NCI-H2227 (cell line): ENCODE measurements at regions not wholly inside any gene's neighbourhood (a gene's known extent, or its start where the extent isn't known, plus 50 kb on each side); places are given as distances from the start of the nearest gene placed in this dataset.
"Not testable (repeated sequence)": the region's sequence is repeated elsewhere in the genome, so short reads cannot be mapped to it uniquely, and the experiment has no call there.

Experiments
- DNase-seq: peaks from one replicate; lab custom pipeline; 2025; ENCODE audit not compliant: unreplicated experiment; lab: John Stamatoyannopoulos, UW

DNA sequence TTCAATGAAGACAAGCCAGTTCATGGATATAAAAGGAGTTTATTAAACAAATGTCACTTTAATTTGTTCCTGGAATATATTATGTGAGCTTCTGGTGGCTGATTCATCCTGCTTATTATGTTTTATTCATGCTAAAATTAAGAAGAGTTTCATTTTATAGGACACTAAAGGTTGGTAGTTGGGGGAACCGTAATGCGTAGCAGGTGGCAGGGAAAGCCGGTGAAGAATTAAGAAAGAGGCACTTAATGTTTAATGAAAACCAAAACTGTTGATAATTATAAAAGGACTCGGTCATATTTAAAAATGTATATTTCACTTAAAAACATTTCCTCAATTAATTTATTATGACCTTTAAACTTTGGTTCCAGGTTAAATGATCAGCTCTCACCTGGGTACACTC, 94.3 kb downstream of the XKR3 start:
- DNase-seq: not testable (repeated sequence)

DNA sequence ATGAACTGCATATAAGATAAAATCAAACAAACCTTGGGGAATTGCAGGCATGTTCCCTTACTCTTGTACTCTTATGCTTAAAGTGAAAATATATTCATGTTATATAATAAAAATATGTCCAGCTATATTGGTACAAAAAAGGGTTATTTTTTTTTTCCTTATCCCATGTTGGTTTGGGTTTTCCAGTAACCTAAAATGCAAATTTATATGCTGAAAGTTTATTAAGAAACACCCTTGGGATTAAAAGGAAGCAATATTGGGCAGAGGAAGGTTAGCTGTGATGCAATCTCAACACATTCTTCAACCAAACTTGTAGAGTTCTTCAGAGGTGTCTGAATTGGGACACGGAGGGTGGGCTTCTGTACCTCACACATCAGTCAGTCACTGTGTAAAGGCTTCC, 97.7 kb downstream of the XKR3 start:
- not testable (repeated sequence) for DNase-seq

DNA sequence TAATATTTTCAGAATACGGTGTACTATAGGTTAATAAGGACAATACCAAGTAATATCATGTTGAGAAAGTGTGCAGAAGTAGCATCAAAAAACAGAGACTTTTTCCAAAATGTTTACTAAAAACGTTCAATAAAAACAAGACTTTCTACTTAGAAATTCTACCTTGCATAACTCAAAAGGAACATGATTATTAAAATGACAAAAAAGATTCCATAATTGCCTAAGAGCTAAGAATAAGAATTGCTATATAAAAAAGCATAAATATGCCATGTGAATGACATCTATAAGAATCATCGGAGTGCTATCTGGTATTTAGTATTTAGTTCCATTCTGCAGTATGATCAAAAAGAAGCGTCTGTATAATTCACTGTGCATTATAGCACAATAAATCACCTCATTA, 102.0 kb downstream of the XKR3 start:
- DNase-seq: not testable (repeated sequence)

DNA sequence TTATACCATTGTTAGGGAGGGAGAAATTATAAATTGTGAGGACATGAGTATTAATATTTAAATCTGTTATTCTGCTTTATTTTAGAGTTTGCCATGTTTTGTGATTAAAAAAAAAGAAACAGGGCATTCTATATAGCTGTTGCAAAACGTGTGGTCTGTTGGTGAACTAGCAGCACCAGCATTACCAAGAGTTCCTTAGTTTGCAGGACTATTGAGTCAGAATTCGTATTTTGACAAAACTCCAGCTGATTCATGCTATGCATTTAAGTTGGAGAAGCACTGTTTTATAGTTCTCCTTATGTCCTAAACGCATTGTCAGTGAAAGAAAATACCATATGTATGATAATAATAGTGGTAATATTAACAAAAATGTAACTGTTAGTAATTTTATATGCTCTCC, 102.6 kb downstream of the XKR3 start:
- DNase-seq: not testable (repeated sequence)

DNA sequence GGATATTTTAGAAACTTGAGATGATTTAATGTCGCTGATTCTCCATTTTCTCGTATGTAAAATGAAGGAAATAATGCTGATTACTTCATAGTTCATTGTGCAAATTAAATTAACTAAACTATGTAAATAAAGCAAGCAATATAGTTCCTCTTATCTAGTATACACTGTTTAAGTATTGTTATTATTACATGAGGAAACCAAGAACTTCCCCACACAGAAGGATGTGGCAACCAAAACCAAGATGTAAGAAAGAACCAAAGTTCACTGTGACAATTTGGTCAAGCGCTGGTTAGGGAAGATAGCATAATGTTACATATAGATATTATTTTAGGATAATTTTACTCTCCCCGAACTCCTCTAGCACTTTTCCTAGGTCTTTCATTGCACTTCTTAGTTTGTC, 103.2 kb downstream of the XKR3 start:
- no peak for DNase-seq

DNA sequence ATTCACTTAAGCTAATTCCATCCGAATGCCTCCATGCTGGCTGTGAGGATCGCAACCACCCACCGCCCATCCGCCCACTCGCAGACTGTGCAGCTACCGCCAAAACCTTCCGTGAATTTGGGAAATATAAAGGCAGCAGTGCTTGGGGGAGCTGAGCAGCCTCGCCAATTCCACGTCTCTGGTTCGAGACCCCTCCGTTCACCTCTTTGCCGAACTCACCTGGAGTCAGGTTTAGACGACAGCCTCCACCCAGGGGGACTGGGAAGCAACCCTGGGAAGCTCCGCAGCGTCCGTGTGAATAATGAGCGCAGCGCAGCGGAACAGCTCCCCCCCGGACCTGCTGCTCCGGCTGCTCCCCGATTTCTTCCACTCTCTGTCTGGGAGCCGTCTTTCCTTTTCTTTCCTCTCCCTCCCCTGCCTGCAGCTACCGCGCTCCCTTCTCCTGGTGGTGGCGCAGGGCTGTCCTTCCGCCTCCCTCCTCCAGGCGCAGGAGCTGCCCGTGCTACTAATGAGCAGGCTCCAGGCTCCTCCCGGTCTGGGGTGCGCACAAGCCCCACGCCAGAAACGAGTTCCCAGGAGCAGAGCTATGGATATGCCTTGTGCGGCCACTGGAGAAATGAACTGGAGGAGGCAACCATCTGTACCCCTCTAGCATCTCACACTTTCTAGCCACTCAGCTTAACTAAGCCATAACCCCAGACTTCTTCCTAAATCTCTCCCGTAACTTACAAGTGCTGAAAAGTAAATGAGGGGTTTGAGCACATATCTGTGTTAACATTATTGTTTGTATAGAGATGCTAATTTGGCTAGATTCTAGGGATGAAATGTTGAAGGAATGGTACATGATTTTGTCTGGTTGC, 107.3 kb downstream of the XKR3 start:
- DNase-seq: peak; percentile 3

DNA sequence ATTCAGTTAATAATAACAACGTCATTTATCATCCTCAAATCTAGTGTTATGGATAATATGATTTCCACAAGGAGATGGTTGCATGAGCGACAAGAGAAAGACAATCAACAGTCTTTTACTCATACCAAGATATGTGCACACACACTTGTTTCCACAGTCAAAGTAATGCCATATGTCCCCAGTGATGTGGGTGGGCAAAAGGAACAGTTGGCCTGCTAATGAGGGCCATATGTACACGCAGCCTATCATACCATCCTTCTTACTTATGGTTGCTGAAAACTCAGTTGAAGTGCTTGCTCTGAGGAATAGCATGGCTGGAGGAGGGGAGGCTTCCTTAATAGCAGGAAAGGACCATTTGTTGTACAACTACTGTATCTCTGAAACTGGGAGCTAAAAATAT, 110.6 kb downstream of the XKR3 start:
- not testable (repeated sequence) for DNase-seq

DNA sequence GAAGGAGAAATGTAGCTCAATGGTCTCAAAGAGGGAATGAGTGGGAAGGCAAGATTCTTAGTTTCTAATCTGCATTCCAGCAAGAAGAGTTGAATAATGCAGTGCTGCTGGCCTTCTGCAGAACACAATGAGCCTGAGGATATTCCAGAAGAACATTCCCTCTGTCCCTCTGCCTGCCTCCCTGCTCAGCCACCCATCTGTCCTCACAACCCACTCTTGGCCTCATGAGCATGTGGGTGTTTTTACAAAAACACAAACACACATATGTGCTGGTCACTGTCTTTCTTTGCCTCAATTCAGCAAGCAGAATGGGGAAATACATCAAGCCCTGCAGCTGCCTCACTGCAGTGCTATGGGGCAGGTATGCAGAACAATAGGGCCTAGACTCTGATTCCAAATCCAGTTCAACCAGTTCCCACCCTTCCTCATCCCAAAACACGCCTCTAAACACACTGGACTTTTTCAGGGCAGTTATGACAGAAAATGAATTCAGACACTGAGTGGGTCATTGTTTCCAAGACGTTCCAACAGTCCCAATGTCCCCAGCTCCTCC, 109.8 kb upstream of the CCT8L2 start:
- DNase-seq: not testable (repeated sequence)

DNA sequence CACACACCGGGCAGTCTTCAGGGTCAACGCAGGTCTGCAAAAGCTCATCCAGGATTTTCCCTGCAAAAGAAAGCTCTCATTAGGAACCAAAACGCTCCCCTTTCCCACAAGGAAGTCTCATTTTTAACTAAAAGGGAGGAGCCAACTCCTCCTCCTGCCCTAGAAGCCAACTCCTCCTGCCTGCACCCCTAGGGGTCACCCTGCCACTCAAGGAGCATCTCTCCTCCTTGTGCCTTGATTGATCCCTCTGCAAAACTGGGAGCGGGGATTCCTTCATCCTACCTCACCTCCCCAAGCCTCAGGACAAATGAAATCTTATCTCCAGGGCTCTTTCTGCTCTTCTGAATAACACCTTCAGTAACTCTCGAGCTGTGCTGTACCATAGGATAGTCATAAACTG, 107.8 kb upstream of the CCT8L2 start:
- not testable (repeated sequence) for DNase-seq

DNA sequence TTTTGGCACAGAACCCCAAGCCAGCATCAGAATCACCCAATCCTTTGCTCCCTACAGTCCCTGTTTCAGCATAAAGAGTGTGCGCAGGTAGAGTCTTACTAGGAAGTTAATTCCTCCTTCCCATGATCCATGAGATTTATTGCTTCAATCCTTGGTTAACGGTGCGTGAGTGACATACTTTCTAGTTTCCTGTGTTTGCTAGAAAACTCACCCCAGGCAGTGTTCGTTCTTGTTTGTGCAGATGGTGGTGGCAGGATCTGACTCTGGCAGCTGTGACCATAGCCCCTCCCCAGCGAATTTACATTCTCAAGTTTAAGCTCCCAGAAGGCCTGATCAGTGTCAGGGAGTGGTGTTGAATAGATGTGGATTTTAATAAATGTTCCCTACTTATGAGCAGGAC, 106.7 kb upstream of the CCT8L2 start:
- no peak for DNase-seq

DNA sequence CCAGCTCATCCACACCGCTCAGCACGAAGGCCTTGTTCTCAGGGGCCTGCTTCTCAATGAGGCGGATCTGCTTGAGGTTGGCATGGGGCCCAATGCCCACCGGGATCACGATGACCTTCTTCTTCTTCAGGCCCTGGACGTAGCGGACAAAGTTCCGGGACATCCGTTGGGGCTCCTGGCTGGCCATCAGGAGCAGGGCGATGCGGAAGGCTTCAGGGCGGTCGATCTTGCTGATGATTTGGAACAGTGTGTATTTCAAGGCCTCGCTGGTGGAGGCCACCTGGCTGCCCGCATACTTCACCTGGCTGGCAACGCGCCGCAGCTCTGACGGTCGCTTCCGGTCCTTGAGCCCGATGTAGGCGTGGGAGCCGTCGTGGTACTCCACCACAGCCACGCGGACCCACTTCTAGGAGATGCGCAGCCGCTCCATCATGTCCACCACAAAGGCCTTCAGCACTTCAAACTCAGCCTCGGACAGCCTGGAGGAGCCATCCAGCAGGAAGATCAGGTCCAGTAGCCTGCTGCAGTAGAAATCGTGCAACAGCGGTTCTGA, 105.0 kb upstream of the CCT8L2 start:
- not testable (repeated sequence) for DNase-seq

DNA sequence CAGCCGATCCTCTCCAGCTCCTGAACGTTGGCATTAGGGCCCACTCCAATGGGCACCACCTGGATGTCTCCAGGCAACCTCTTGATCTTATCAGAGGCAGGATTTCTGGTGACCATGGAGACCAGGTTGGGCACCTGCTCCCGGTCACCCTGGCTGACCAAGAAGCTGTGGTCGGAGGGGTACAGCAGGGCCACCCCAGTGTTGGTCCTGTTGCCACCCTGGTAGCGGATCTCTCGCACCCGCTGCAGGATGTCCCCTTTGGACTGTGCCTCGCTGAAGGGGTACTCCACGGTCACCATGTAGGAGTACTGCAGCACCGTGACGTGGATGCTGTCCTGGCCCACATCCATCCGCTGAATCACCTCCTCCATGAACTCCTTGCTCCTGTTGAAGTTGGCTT, 104.3 kb upstream of the CCT8L2 start:
- not testable (repeated sequence) for DNase-seq

DNA sequence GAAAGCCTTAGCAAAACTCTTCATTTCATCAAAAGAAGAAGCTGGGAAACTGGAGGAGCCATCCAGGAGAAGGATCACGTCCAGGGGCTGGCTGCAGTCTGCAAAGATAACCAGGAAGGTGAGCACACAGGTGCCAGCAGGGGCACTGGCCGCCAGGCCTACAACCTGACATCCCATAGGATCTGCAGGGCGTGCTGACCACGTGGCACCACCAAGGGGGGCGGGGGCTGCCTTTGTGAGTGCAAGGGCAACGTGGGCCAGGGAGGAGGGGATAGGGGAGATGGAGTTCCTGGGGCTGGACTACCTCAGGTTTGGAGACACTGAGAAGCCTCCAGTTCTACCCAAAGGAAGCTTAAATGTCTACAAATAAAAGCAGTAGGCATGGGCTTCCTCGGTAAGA, 102.7 kb upstream of the CCT8L2 start:
- DNase-seq: no peak

DNA sequence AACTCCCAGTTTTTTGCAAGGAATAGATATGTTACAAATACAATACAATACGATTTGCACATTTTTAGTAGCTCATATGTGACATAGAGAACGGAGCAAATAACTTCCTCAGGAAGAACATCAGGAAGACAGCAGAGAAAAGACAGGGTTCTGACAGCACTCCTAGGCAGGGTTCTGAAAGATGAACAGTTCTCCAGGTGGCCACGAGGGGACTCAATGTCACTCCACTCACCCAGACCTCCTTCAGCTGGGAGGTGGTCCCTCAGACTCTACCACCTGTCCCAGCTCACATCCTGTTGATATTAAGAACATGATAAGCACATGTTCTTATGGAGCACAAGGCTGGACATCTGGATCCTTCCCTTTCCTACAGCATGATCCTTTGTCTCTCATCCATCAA, 101.1 kb upstream of the CCT8L2 start:
- DNase-seq: not testable (repeated sequence)

DNA sequence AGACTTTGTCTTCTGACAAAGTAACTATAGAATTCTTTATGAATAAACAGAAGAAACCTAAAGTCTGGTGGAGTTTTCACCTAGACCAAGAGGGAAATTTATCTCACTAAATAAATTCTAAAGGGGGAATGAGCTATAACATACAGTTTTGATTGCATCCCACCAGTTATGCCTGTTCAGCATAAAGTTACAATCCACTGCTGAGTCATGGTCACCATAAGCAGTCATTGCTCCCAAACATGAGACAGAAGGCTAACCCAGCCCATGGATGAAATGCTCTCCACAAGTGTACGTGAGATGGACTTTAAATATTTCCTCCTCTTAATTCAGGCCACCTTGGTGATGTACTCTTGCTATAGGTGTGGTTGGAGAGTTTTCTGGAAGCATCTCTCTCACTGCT, 96.7 kb upstream of the CCT8L2 start:
- DNase-seq: not testable (repeated sequence)

DNA sequence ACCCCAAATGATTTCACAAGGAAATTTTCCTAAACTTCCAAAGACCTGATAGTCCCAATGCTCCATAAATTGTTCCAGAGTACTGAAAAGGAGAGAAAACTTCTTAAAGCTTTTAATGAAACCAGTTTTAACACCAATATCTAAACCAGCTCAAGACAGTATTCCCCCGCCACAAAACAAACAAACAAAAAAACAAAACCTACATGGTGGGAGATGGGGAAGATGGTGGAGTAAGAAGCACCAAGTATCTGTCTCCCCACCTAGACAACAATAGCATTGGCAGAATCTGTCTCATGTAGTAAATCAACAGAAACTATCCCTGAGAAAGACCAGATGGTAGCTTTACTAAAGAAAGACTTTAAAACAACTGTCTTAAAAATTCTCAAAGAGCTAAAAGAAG, 88.7 kb upstream of the CCT8L2 start:
- not testable (repeated sequence) for DNase-seq

DNA sequence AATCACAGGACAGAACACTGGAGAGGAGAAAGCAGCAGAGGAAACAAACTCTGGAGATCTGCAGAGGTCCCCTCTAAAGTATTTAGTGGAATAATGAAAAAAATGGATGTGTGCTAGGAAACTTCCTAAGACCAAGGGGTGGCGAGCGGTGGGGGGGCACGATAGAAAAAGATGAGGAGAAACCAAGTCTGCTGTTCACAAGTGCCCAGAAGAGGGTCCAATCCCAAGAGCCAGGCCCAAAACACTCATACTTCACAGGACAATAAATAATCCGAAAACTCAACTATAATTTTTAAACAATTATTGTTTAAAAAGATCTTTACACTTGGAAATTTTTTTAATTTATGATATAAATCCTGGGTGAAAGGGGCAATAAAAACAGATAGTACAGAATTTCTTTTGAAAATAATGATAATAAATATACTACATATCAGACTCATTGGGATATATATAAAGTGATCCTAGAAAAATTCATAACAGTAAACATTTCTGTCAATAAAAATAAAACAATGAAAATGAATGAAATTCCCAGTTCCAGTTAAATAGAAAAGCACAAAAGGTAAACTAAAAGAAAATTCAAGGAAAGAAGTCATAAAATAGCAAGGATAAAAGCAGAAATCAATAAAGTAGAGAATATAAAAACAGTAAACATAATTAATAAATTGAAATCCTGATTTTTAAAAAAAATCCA, 87.7 kb upstream of the CCT8L2 start:
- DNase-seq: not testable (repeated sequence)

DNA sequence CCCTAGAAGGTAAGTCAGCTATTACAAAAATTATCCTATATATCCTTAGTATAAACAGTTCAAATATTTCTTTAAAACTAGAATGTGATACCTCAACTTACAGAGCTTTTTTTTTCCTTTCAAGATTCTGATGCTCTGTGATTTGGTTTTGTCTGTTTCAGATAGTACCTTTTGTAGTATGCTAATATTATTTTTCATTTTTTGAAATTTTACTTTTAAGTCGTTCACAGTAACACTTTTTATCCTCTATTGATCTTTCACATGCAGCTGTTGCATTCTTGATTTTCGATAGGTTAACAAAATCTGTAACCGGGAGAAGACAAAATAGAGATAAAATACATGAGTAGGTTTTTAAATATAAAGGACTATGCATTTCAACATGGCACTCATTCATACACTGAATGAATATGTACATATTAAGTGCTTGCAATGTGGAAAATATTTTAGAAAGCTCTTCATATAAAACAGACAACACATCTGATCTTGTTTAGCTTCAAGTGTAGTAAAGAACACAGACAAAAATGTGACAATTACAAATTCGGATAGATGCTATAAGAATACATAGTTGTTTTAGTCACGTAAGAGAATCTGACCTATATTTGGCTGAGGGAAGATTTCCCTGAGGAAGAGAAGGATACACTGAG, 86.7 kb upstream of the CCT8L2 start:
- not testable (repeated sequence) for DNase-seq

DNA sequence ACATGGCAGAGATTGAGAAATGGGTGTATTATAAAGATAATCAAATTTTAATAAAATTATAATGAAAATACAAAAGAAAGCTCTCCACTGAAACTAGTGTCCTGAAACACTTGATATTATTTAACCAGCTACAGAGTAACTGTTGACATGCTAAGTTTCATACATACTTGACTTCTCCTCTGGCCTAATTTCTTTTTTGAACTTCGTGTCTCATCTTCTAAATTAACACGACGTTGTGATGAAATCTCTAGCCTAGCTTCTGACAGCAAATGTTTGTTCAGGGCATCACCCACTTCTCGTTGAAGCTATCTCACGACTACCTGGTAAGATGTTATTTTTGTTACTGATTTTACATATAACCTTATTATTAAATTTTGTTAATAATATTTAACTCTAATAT, 80.8 kb upstream of the CCT8L2 start:
- not testable (repeated sequence) for DNase-seq

DNA sequence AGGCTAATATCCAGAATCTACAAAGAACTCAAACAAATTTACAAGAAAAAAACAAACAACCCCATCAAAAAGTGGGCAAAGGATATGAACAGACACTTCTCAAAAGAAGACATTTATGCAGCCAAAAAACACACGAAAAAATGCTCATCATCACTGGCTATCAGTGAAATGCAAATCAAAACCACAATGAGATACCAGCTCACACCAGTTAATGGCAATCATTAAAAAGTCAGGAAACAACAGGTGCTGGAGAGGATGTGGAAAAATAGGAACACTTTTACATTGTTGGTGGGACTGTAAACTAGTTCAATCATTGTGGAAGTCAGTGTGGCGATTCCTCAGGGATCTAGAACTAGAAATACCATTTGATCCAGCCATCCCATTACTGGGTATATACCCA, 73.0 kb upstream of the CCT8L2 start:
- not testable (repeated sequence) for DNase-seq

DNA sequence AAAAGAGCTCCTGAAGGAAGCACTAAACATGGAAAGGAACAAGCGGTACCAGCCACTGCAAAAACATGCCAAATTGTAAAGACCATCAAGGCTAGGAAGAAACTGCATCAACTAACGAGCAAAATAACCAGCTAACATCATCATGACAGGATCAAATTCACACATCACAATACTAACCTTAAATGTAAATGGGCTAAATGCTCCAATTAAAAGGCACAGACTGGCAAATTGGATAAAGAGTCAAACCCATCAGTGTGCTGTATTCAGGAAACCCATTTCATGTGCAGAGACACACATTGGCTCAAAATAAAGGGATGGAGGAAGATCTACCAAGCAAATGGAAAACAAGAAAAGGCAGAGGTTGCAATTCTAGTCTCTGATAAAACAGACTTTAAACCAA, 69.7 kb upstream of the CCT8L2 start:
- DNase-seq: not testable (repeated sequence)
